ENCODE measurements at regions not wholly inside any gene's neighbourhood (a gene's known extent, or its start where the extent isn't known, plus 50 kb on each side); places are given as distances from the start of the nearest gene placed in this dataset.
"Not testable (repeated sequence)": the region's sequence is repeated elsewhere in the genome, so short reads cannot be mapped to it uniquely, and the experiment has no call there.

DNA sequence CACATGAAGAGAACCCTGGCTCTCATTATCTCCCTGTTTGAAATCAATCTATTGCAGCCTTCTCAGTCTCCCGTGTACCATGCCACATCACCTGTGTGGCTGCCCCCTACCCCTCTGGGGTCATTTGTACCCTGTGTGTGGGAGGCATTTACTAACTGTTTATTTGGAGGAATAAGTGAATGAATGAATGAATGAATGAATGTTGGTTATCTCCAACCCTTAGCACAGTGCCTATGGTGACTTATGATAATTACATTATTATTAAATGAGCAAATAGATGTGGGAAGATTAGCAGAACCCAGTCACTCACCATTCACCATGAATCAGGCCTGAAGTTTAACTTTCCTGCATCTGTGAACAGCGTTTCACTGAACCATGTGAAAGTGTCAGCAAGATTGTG lies 560.8 kb downstream of the MATN1 start:
- DNase-seq = no peak

DNA sequence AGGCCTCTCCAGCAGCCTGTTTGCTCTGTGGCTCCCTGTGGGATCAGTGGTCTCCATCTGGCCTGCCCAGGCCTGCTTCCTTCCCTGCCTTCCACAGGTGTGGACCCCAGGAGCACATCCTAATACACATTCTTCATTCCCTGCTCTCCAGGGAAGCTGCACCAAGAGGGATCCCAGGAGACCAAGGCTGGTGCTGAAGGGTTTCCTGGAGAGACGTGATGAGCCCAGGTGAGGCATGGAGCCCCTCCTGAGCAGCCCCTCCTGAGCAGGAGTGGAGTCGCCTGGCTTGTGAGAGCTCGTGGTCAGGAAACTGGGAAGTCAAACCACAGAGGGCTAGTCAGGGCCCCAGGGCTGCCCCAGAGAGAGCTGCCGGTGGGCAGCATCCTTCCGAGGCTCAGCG lies 561.4 kb downstream of the MATN1 start:
- DNase-seq = no peak

DNA sequence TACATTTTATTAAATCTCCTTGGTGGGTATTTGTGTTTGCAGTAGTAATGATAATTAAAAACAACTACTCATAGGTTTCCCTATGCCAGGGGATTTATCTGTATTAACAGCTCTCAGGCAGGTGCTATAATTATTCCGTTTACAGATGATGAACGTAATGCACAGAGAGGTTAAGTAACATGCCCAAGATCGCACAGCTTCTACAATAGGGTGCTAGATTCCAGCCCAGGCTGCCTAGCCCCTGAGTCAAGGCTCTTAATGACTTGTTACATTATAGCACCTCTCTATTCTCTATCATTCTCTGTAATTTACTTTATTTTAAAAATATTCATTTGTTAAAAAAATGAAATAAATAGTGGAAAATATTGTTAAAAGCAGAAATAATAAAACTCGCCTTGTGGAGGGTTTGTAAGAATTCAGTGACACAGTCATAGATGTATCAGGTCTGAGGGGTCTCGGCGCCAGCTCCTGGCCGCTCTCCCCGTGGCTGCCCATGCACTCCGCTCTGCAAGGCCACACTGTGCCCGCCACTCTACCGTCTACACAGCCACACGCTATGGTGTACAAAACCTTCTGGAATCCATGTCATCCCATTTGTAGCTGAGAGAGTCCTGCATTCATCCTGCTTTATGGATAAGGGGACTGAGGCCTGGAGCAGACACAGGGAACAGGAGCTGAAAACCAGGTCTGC lies 562.2 kb downstream of the MATN1 start:
- no peak for DNase-seq

DNA sequence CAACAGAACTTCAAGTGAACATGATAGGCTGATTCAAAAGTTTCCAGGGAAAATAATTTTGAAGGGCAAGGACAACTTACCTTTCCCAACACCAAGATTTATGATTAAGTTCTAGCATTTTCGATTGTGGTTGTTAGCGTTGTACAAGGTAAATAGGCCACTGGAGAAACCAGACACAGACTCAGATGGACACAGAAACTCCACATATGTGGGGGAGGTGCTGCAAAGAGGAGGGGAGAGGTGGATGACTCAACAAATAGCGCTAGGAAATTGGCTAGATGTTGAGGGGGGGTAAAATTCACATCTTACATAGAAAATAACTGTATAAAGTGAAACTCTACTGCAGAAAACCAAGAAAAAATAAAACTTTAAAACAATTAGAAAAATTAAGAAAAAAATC lies 564.4 kb downstream of the MATN1 start:
- DNase-seq = no peak

DNA sequence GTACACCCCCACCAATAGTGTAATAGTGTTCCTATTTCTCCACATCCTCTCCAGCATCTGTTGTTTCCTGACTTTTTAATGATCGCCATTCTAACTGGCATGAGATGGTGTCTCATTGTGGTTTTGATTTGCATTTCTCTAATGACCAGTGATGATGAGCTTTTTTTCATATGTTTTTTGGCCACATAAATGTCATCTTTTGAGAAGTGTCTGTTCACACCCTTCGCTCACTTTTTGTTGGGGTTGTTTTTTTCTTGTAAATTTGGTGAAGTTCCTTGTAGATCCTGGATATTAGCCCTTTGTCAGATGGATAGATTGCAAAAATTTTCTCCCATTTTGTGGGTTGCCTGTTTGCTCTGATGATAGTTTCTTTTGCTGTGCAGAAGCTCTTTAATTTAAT lies 567.7 kb downstream of the MATN1 start:
- DNase-seq = not testable (repeated sequence)

DNA sequence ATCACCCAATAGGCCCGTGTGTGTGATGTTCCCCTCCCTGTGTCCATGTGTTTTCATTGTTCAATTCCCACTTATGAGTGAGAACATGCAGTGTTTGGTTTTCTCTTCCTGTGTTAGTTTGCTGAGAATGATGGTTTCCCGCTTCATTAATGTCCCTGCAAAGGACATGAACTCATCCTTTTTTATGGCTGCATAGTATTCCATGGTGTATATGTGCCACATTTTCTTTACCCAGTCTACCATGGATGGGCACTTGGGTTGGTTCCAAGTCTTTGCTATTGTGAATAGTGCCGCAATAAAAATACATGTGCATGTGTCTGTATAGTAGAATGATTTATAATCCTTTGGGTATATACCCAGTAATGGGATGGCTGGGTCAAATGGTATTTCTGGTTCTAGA lies 568.1 kb downstream of the MATN1 start:
- DNase-seq = not testable (repeated sequence)

DNA sequence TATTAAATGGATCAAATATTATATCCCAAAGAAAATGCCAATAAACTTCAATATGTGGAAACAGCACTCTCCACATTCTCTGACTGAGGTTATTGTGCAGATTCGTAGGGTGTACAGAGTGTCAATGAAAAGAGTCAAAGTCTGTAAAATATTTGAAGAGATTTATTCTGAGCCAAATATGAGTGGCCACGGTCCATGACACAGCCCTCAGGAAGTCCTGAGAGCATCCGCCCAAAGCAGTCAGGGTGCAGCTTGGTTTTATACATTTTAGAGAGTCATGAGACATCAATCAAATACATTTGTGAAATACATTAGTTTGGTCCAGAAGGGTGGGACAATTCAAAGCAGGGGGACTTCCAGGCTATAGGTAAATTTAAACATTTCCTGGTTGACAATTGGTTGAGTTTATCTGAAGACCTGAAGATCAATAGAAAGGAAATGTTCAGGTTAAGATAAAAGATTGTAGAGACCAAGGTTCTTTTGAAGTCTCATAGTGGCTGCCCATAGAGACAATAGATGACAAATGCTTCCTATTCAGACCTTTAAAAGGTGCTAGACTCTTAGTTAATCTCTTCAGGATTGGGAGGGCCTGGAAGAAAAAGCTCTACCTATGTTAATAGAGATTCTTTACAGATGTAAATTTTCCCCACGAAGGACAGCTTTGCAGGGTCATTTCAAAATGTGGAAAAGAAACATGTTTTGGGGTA lies 569.5 kb downstream of the MATN1 start:
- no peak for DNase-seq

DNA sequence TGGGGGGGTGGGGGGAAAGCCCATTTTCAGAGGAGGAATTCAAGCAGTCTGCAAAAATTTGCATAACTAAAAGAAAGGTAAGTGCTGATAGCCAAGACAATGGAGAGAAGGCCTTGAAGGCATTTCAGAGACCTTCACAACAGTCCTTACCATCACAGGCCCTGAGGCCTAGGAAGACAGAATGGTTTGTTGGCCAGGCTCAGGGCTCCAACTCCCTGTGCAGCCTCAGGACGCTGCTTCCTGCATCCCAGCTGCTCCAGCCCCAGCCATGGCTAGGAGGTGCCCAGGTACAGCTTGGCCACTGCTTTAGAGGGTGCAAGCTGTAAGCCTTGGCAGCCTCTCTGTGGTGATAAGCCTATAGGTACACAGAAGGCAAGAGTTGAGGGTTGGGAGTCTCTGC lies 571.6 kb downstream of the MATN1 start:
- no peak for DNase-seq

DNA sequence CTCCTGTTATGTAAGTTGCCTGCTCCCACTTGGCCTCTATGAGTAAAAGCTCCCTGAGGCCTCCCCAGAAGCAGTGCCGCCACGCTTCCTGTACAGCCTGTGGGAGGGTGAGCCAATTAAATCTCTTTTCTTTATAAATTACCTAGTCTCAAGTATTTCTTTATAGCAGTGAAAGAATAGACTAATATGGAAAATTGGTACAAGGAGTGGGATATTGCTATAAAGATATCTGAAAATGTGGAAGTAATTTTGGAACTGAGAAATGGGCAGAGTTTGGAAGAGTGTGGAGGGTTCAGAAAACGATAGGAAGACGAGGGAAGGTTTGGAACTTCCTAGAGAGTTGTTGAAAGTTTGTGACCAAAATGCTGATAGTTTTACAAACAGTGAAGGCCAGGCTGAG lies 572.3 kb downstream of the MATN1 start:
- no peak for DNase-seq

DNA sequence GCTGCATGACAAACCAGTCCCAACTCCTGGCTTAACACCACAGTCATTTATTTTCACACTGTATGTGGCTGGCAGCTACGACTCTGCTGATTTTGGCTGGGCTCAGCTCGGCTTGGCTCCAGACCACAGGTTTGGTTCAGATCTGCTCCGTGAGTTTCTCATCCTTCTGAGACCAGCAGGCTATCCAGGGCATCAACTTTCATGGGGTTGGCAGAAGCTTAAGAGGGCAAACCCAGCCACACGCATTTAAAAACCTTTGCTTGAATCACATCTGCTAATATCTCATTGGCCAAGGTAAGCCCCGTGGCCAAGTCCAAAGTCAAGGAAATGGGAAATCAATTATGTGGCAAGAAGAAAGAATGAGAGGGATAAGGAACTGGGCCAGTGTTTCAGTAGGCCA lies 574.2 kb downstream of the MATN1 start:
- no peak for DNase-seq

DNA sequence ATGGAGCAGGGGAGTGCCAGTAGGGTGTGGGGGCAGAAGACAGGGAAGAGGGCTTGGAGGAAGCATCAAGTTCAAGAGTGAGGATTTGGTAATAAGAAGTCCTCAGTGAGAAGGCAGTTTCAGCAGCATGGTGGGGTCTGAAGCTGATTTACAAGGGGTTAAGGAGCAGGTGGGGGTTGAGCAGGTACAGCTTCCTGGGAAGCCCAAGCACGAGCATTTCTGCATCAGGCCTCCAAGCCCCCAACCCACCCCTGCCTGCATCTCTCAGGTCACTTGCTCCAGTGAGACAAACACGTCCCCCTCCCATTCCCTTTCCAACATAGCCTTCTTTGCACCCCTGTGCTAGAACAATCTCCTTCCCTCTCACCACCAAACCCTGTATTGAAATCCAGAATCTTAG lies 574.7 kb downstream of the MATN1 start:
- DNase-seq = no peak

DNA sequence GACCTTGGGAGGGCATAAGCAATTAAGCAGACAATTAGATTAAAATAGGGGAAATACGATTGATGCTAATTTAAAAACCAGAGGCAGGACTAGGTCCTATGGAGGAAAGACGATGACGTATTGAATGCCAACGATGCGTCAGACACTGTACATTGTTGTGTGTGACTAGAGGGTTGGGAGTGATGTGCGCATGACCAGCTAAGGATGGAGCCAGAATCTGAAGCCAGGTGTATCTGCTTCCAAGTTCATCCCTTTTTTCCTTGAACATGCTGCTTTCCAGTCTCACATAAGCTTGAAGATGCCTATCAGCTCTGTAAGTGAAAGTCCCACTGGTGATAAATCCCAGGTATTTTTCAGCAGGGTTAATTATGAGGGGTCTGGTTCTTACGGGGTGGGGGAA lies 576.2 kb downstream of the MATN1 start:
- DNase-seq = no peak

DNA sequence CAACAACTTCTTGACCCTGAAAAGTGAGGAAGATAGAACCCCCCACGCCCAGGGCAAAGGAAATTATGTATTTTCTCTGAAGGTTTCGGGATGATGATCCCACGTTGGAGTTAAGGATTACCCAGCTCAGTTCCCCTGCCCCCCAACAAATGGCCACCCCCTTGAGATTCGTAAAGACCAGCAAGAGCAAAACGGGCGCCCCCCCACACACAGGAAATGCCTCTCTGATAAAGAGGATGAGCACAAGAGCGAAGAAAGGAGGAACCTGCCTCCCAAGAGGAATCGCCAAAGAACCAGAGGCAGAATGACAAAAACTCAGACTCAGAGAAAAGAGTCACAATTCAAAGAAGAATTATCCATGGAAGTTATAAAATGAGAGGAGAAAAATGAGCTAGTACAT lies 576.9 kb downstream of the MATN1 start:
- DNase-seq = no peak

DNA sequence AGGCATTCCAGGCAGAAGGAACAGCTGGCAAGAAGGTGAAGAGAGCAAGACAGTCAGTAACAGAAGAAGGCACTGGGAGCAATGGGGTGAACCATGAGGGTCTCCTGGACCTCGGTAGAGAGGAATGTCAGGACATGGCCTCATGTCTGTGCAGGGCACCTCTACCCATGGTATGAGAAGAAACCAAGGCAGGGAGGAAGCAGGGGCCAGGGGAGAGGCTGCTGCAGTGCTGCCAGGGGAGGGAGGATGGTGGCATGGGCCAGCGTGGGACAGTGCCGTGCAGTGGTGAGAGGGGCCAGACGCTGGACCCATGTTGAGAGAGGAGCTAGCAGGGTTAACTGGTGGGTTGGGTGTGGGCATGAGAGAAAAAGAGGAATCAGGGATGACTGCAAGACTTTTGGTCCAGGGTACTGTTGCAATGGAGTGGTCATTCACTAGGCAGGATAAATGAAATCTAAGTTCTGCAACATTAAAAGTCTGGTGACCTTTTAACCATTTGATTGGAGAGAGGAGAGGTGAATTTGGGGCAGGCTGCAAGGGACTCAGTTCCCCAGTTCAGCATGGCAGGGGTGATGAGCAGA lies 577.6 kb downstream of the MATN1 start:
- no peak for DNase-seq

DNA sequence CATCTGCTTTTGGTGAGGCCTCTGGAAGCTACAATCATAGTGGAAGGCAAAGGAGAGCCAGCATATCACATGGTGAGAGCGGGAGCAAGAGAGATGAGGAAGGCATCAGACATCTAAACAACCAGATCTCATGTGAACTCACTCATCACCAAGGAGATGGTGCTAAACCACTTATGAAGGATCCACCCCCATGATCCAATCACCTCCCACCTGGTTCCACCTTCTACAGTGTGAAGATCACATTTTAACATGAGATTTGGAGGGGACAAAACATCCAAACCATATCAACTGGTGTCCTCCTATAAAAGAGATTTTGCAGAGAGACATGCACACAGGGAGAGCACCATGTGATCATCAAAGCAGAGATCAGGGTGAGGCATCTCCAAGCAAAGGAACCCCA lies 578.6 kb downstream of the MATN1 start:
- DNase-seq = no peak

DNA sequence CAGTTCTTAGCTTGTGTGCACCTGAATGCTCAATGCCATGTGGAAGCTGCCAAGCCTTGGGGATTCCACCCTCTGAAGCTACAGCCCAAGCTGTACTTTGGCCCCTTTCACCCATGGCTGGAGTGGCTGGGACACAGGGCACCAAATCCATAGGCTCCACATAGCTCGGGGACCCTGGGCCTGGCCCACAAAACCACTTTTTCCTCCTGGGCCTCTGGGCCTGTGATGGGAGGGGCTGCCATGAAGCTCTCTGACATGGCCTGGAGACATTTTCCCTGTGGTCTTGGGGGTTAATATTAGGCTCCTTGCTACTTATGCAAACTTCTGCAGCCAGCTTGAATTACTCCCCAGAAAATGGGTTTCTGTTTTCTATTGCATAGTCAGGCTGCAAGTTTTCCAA lies 579.9 kb downstream of the MATN1 start:
- DNase-seq = no peak

DNA sequence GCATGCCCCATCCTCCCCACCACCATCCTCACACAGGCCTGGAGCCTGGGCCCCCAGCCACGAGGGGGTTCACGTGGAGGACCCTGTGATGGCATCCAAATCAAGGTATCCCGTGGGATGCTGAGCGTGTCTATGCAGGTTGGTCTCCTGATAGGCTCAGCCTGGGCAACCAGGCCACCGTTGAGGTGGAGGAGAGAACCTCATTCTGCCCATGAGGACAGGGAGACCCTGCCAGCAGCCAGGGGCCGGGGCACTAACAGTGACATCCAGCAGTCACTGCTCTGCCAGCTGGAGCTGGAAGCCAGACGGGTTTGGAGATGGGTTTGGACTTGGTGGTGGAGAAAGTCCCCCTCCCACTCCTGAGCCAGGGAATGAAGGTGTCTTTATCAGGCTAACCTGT lies 582.8 kb downstream of the MATN1 start:
- no peak for DNase-seq

DNA sequence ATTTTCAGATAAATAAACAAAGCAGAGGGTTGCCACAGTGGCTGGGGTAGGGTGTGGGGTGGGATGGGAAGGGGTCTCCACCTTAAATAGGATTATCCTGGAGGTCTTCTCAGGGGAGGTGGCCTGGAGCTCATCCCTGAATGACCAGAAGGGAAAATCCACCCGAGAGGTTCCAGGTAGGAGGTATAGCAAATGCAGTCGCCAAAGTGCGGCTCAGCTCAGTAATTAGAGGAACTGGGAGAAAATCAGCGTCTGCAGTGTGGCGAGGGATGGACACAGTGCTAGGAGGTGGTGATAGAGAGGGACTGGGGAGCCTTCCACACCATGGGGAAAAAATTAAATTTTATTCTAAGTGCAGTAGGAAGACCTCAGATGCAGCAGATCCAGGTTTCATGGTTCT lies 584.5 kb downstream of the MATN1 start:
- no peak for DNase-seq

DNA sequence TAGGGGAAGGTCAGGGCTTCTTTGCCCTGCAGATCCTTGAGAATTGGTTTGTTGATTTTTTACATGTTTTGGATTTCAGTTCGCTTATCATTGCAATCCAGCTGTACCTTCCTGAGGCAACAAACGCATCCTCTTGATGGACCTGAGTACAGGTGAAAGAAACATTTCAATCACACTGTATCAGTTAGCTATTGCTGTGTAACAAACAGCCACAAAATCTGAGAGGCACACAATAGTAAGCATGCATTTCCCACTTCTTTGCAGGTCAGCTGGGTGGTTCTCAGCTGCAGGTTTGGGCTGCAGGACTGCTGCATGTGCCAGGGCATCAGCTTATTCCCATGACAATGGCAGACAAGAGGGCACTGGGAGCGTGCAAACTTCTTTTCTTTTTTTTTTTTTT lies 586.4 kb downstream of the MATN1 start:
- no peak for DNase-seq

DNA sequence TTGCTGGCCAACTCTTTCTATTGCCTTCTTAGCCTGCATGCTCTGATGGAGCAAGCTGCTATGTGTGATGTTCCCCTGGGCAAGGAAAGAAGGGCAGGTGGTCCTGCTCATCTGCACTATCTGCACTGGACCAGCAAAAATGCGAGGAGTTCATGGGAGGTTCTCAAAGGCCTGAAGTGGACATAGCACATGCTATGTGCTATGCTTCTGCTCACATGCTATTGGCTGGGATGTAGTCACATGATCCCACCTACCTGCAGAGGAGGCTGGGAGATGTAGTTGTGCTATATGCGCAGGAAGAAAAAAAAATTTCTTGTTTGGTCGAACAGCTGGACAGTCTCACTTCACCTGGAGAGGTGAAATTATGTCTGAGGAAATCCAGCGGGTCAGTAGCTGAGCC lies 587.7 kb downstream of the MATN1 start:
- DNase-seq = no peak

DNA sequence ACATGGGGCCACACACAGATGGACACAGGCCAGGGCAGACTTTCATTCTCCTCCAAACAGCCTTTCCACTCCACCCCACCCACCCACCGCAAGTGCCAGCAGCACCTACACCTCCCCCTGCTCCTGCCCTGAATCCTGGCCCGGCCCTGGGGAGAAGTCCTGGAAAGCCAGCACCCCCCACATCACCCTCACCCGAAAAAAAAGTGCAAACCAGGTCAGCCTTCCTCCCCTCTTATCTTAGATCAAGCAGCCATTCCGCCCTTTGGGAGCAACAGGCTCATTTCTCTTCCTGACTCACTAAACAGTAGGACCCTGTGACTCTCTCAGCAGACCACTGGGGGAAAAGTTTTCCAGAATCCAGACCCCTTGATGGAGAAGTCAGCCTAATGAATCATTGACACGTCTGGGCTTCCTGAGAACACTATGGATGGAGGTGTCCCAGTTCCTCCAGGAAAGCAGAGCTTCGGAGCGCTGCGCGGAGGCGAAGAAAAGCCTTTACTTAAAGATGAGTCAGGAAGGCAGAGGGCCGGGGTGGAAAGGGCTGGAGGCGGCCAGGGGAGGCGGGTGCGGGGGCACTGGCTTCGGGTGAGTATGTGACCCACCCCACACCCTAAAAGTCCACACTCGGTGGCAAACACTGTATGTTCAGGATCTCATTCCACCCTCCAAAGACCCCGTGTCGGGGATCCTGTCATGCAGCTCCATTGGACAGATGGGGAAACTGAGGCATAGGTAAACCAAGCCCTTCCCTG lies 588.7 kb downstream of the MATN1 start:
- DNase-seq = no peak

DNA sequence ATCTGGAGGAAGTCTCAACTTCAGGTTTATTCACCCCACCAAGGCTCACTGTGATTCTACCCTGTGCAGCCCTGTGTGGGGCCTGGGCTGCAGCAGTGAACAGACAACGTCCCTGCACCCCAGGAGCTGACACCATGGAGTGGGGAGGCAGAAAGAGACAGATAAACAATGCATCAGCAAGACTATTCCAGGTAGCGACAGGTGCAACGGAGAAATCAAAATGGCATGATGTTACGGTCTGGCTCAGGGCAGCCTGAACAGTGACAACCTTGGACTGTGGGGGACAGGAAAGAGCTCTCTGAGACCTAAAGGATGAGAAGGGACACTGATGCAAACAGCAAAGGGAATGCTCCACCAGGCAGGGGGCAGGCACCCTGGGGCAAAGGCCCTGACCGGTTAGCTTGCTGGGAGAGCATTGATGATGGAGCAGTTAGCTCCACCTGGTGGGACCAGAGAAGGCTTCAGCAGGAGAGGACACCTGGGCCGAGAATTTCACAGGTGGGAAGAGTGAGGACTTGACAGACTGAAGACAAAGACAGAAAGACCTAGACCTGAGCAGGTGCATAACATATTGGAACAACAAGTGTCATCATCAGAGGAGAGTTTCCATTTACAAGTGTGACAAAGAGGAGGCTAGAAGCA lies 589.9 kb downstream of the MATN1 start:
- DNase-seq = no peak

DNA sequence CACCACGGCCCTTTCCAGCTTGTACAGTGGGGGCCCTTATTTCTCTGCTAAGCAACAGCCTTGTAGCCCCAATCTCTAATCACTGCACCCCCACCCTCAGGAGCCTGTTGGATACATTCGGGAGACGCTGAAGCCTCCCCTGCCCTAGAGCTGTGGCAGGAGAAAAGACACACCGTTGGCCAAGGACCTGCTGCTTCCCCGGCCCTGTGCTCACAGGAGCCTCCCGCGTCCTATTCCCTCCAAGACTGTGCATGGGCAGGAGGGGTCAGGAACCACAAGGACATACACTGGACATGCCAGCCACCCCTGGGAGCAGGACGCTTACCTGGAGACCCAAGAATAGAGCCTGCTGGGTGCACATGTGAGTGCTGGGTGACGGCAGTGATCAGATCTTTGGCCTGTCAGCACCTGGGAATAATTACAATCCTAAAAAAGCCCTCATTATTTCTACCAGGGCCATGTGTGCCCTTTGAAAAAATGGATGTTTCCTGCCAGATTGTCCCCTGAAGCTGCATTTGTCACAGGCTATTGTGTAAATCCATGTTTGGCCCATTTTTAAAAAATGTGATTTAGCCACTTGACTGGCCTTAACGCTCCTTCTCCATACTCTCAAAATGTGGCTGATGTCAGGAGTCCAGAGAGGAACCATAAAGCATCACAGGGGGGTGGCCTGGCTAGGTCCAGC lies 590.6 kb downstream of the MATN1 start:
- no peak for DNase-seq

Data from CD4-positive, alpha-beta T cell treated with Interleukin-12 subunit alpha and Interleukin-12 subunit beta, for 1 hour (primary cell).